ENCODE measurements at regions not wholly inside any gene's neighbourhood (a gene's known extent, or its start where the extent isn't known, plus 50 kb on each side); places are given as distances from the start of the nearest gene placed in this dataset.

GRCh38 chr18:41042866-41043265, 912.2 kb upstream of the PIK3C3 start:
- TF ChIP-seq CTCF (conservative IDR thresholded peaks at IDR 0.05; ENCODE audit: low read depth, low read length) (no peak), EZH2 (IDR thresholded peaks at IDR 0.05; ENCODE audit: low read length, unreplicated experiment) (no peak), EZH2phosphoT487 (IDR thresholded peaks at IDR 0.05; ENCODE audit: borderline replicate concordance, low read length) (no peak)
